ENCODE measurements at regions not wholly inside any gene's neighbourhood (a gene's known extent, or its start where the extent isn't known, plus 50 kb on each side); places are given as distances from the start of the nearest gene placed in this dataset.

GRCh38 chrX:74162199-74162598 lies 141.8 kb upstream of the ZCCHC13 start:
- no peak for DNase-seq
- Histone ChIP-seq H3K9ac (ENCODE audit: extremely low read depth, low read length, poor library complexity, severe bottlenecking) (no peak overlapping the region), H3K27me3 (ENCODE audit: control insufficient read depth, insufficient read depth, low read length, poor library complexity, severe bottlenecking) (no peaks in the 10 kb centered on the region), H3K4me3 (ENCODE audit: low read length) (no peak overlapping the region), H3K4me1 (ENCODE audit: control insufficient read depth, insufficient read depth, low read length) (no peaks in the 10 kb centered on the region), H3K36me3 (ENCODE audit: control insufficient read depth, insufficient read depth, low read length) (no peaks in the 10 kb centered on the region), H3K9me3 (ENCODE audit: control insufficient read depth, low read length) (peaks cover 22% of the 10 kb centered on the region), H3K27ac (ENCODE audit: low read depth, low read length) (no peak overlapping the region)
- Mint-ChIP-seq H3K4me3 (no peak overlapping the region), H3K9me3 (peaks cover 59% of the 10 kb centered on the region), H3K36me3 (ENCODE audit: low read depth) (peaks cover 54% of the 10 kb centered on the region), H3K27ac (no peak overlapping the region), H3K27me3 (ENCODE audit: insufficient read depth) (no peaks in the 10 kb centered on the region), H3K4me1 (no peaks in the 10 kb centered on the region)
- no peak for TF ChIP-seq CTCF (conservative IDR thresholded peaks at IDR 0.05)
- 97% methylated on average over 20 of the region's 20 CpGs; no CpG with 5 or more reads in 1 of the 2 experiments for WGBS, 2 experiments (ENCODE audit: insufficient coverage in 1 of 2, insufficient read length in 1 of 2)

GRCh38 chrX:74160816-74161215 lies 143.2 kb upstream of the ZCCHC13 start:
- H3K4me1 ChIP-seq (ENCODE audit: control insufficient read depth, insufficient read depth, low read length): no peaks in the 10 kb centered on the region
- no peaks in the 10 kb centered on the region for H3K27me3 Mint-ChIP-seq (ENCODE audit: insufficient read depth)
- no peak overlapping the region for H3K27ac Mint-ChIP-seq
- H3K36me3 Mint-ChIP-seq (ENCODE audit: low read depth): peaks cover 55% of the 10 kb centered on the region
- H3K4me1 Mint-ChIP-seq: no peaks in the 10 kb centered on the region
- peaks cover 58% of the 10 kb centered on the region for H3K9me3 Mint-ChIP-seq
- H3K27ac ChIP-seq (ENCODE audit: low read depth, low read length): no peak overlapping the region
- H3K4me3 ChIP-seq (ENCODE audit: low read length): no peak overlapping the region
- 87 to 100% methylated on average over 1 to 3 of the region's 3 CpGs for WGBS, 2 experiments (ENCODE audit: insufficient coverage in 1 of 2, insufficient read length in 1 of 2)
- peaks cover 22% of the 10 kb centered on the region for H3K9me3 ChIP-seq (ENCODE audit: control insufficient read depth, low read length)
- no peak for TF ChIP-seq CTCF (conservative IDR thresholded peaks at IDR 0.05)
- DNase-seq: no peak
- H3K27me3 ChIP-seq (ENCODE audit: control insufficient read depth, insufficient read depth, low read length, poor library complexity, severe bottlenecking): no peaks in the 10 kb centered on the region
- H3K9ac ChIP-seq (ENCODE audit: extremely low read depth, low read length, poor library complexity, severe bottlenecking): no peak overlapping the region
- no peaks in the 10 kb centered on the region for H3K36me3 ChIP-seq (ENCODE audit: control insufficient read depth, insufficient read depth, low read length)
- H3K4me3 Mint-ChIP-seq: no peak overlapping the region

- H3K9me3 Mint-ChIP-seq: peaks cover 56% of the 10 kb centered on the region
- Histone ChIP-seq H3K9me3 (ENCODE audit: control insufficient read depth, low read length) (peaks cover 22% of the 10 kb centered on the region), H3K36me3 (ENCODE audit: control insufficient read depth, insufficient read depth, low read length) (no peaks in the 10 kb centered on the region), H3K4me1 (ENCODE audit: control insufficient read depth, insufficient read depth, low read length) (no peaks in the 10 kb centered on the region), H3K27me3 (ENCODE audit: control insufficient read depth, insufficient read depth, low read length, poor library complexity, severe bottlenecking) (no peaks in the 10 kb centered on the region), H3K9ac (ENCODE audit: extremely low read depth, low read length, poor library complexity, severe bottlenecking) (no peak overlapping the region), H3K4me3 (ENCODE audit: low read length) (no peak overlapping the region), H3K27ac (ENCODE audit: low read depth, low read length) (no peak overlapping the region)
- no peak overlapping the region for H3K4me3 Mint-ChIP-seq
- no peak for DNase-seq
- 100% methylated on average over 1 of the region's 1 CpG; no CpG with 5 or more reads in 1 of the 2 experiments for WGBS, 2 experiments (ENCODE audit: insufficient coverage in 1 of 2, insufficient read length in 1 of 2)
- H3K36me3 Mint-ChIP-seq (ENCODE audit: low read depth): peaks cover 54% of the 10 kb centered on the region
- H3K27me3 Mint-ChIP-seq (ENCODE audit: insufficient read depth): no peaks in the 10 kb centered on the region
- no peaks in the 10 kb centered on the region for H3K4me1 Mint-ChIP-seq
- TF ChIP-seq CTCF (conservative IDR thresholded peaks at IDR 0.05): no peak
- no peak overlapping the region for H3K27ac Mint-ChIP-seq
Observed at GRCh38 chrX:74160358-74160757, 143.6 kb upstream of the ZCCHC13 start.
